Endothelial cell of umbilical vein (primary cell): ENCODE measurements at regions not wholly inside any gene's neighbourhood (a gene's known extent, or its start where the extent isn't known, plus 50 kb on each side); places are given as distances from the start of the nearest gene placed in this dataset.

Source experiments
- CTCF ChIP-seq, 2 donors: IDR thresholded peaks; 1 replicate in 1 of 2; 2 replicates in 1 of 2; pipeline ENCODE4 v1.5.1; 2011; ENCODE audit warnings: low read length in 2 of 2, mild to moderate bottlenecking in 2 of 2, moderate library complexity in 2 of 2, control low read depth in 1 of 2, inconsistent platforms in 1 of 2, low read depth in 1 of 2; ENCODE audit not compliant: insufficient read depth in 1 of 2; ENCODE audit errors: extremely low read depth in 1 of 2
- EZH2 ChIP-seq: IDR thresholded peaks from 2 replicates; pipeline ENCODE4 v1.6.1; 2012; ENCODE audit warnings: borderline replicate concordance, low read depth, mild to moderate bottlenecking, moderate library complexity, low read length, inconsistent platforms; ENCODE audit not compliant: severe bottlenecking
- FOS ChIP-seq: IDR thresholded peaks from 2 replicates; pipeline ENCODE4 v1.6.1; 2011; ENCODE audit warnings: mild to moderate bottlenecking, low read length, moderate library complexity, borderline replicate concordance; ENCODE audit not compliant: insufficient read depth
- JUN ChIP-seq: IDR thresholded peaks from 2 replicates; pipeline ENCODE4 v1.6.1; 2011; ENCODE audit warnings: borderline replicate concordance, low read depth; ENCODE audit not compliant: insufficient read length, insufficient read depth
- MYC ChIP-seq: IDR thresholded peaks from one replicate; pipeline ENCODE4 v1.6.1; 2011; ENCODE audit warnings: mild to moderate bottlenecking, low read depth, low read length
- POLR2A ChIP-seq: IDR thresholded peaks from 2 replicates; pipeline ENCODE4 v1.6.1; 2012; ENCODE audit warnings: low read depth, mild to moderate bottlenecking, control low read depth, low read length
- POLR2AphosphoS5 ChIP-seq: IDR thresholded peaks from 2 replicates; pipeline ENCODE4 v1.6.1; 2012; ENCODE audit warnings: low read depth, mild to moderate bottlenecking, control low read depth, low read length, moderate library complexity; ENCODE audit not compliant: insufficient read depth
- TF ChIP-seq, protein P1 (sequence below): IDR thresholded peaks from 2 replicates; pipeline ENCODE4 v1.6.1; 2011; ENCODE audit not compliant: insufficient read depth, insufficient read length

GRCh38 chr3:191592105-191592504 is 131.1 kb downstream of the PYDC2 start:
- no peak for TF ChIP-seq POLR2A
- no peak for TF ChIP-seq CTCF (IDR thresholded peaks at IDR 0.05; ENCODE audit: extremely low read depth in 1 of 2, insufficient read depth in 1 of 2, low read depth in 1 of 2, low read length in 2 of 2)
- TF ChIP-seq EZH2 = no peak
- TF ChIP-seq MYC = no peak
- TF ChIP-seq, protein P1, sequence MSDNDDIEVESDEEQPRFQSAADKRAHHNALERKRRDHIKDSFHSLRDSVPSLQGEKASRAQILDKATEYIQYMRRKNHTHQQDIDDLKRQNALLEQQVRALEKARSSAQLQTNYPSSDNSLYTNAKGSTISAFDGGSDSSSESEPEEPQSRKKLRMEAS = no peak
- TF ChIP-seq FOS = no peak
- no peak for TF ChIP-seq POLR2AphosphoS5
- no peak for TF ChIP-seq JUN
